GM21528 (cell line): ENCODE measurements at regions not wholly inside any gene's neighbourhood (a gene's known extent, or its start where the extent isn't known, plus 50 kb on each side); places are given as distances from the start of the nearest gene placed in this dataset.
A peak's percentile ranks its signal among the peaks of the same experiment; 100 is the strongest.
"Not testable (repeated sequence)": the region's sequence is repeated elsewhere in the genome, so short reads cannot be mapped to it uniquely, and the experiment has no call there.

Experiments
- ATAC-seq: cut with Tn5 transposase; IDR thresholded peaks from one replicate; pipeline ENCODE4 v1.9.1; 2021; ENCODE audit warnings: mild to moderate bottlenecking, moderate library complexity; ENCODE audit not compliant: unreplicated experiment, low FRiP score

GRCh38 chr5:158607088-158607487, 492.6 kb downstream of the EBF1 start:
- ATAC-seq, result no peak

GRCh38 chr5:158606233-158606632, 493.5 kb downstream of the EBF1 start:
- ATAC-seq, result no peak

DNA sequence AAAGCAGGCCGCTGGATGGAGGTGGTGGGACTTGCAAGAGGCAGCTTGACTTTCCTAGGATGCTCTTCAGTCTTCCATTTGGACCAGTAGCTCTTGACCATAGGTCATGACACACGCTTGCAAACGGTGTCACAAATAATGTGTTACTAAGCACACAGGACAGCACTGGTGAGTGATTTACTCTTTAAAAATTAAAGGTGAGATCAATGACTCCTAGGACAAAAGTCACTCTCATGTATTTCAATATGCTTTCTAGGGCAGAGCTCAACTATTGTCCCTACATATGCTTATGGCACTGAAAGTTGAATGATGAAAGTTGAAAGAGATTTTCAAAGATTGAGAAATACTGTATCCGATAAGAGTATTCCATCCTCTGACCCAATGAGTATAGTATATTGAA, 496.7 kb downstream of the EBF1 start:
- no peak for ATAC-seq

GRCh38 chr5:158601118-158601517, 498.6 kb downstream of the EBF1 start:
- ATAC-seq, result no peak

DNA sequence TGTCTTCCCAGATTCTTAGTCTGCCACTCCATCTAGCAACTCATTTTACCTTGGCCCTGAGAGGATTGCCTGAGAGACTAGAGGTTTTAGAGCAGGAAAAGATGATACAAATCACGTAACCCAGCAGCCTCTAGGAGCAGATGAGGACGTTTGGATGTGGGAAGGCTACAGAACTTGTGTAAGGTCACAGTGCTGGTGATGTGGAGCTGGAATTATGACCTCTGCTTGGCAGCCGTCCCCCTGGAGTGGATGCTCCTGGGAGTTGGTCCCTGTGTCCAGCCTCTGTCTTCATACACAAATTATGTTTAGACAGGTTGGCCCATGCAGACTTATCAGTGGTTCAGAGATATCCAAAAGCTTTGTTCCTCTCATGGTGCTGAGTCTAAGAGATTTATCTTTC, 499.0 kb downstream of the EBF1 start:
- no peak for ATAC-seq

DNA sequence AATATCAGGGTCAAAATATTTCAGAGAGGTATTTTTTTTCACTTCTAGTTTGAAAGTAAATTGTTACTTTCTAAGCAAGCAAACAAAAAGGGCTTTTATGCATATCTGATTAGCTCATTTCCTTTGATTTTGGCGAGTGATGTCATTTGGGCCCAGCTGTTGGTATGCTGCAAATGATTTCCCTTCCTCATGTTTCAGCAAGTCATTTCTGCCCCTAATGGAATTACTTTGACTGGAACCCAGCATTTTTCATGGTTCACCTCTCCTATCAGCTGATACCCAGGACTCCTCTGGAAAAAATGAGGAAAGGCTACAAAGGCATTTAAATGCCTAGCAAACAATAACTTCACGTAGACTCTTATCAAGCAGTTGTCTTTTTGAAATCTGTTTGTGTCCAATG, 500.6 kb downstream of the EBF1 start:
- no peak for ATAC-seq

DNA sequence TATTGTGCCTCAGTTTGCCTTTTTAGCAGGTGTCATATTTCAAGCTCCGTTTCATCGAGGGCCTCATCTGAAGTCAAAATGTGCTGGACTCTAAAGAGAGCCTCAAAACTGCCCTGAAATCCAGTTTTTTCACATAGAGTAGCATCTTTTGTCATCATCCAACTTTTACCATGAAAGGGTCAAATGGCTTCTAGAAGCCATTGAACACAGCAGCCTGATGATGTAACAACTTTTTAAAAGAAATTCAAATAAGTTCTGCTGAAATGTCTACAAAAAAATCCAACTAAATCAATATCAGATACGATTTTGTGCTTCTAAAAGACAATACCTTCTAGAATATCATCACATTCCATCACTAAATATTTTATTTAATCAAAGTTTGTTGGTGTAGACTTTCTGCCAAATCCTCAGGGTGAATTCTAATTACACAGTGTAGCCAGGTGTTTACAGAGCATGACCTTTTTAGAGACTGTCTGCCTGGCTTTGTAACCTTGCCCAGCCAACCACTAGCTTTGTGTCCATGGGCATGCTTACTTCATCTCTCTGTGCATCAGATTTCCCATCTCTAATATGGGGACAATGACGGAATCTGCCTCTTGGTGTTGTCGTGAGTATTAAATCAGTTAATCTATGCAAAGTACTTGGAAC, 505.0 kb downstream of the EBF1 start:
- no peak for ATAC-seq

GRCh38 chr5:158593925-158594324, 505.8 kb downstream of the EBF1 start:
- ATAC-seq, result no peak

- no peak for ATAC-seq
Observed at GRCh38 chr5:158591301-158591863, 508.3 kb downstream of the EBF1 start.

- no peak for ATAC-seq
Observed at GRCh38 chr5:158590746-158591300, 508.9 kb downstream of the EBF1 start.

- no peak for ATAC-seq
Observed at GRCh38 chr5:158589939-158590338, 509.8 kb downstream of the EBF1 start.

- no peak for ATAC-seq
Observed at GRCh38 chr5:158588617-158589016, 511.1 kb downstream of the EBF1 start.

DNA sequence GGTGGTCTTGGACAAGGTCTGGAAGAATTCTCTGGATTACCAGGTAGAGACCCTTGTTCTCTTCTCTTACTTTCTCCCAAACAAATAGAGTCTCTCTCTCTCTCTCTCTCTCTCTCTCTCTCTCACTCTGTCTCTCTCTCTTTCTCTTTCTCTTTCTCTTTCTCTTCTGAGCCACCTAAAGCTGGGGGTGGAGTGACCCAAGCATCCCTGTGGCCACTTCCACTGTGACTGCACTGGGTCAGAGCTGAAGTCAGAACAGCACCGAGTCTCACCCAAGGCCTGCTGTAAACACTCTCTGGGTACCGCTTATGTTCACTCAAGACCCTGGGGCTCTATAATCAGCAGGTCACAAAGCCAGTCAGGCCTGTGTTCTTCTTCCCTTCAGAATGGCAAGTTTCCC, 513.7 kb downstream of the EBF1 start:
- no peak for ATAC-seq

DNA sequence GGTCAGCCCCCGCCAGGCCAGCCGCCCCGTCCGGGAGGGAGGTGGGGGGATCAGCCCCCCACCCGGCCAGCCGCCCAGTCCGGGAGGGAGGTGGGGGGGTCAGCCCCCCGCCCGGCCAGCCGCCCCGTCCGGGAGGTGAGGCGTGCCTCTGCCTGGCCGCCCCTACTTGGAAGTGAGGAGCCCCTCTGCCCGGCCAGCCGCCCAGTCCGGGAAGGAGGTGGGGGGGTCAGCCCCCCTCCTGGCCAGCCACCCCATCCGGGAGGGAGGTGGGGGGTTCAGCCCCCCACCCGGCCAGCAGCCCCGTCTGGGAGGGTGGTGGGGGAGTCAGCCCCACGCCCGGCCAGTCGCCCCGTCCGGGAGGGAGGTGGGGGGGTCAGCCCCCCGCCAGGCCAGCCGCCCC, 517.0 kb downstream of the EBF1 start:
- ATAC-seq, result not testable (repeated sequence)

GRCh38 chr5:158573829-158574228, 525.9 kb downstream of the EBF1 start:
- no peak for ATAC-seq

GRCh38 chr5:158570502-158570901, 529.2 kb downstream of the EBF1 start:
- ATAC-seq, result no peak

DNA sequence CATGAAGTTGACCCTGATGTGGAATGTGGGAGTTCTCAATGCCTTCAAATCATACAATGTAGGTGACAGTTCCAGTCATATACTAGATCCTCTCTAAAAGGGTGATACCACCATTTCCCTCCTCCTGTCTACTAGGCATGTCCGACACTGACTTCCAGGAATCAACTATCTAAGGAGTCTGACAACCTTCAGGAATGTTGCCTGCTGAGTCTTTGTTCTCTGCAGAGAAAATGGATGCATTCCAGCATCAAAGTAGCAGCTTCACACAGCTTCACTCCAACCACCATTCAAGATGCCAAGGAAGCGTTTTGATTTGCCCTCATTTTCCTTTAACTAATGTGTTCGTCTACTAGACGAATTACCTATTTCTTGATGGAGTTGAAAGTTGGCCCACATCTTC, 530.2 kb downstream of the EBF1 start:
- no peak for ATAC-seq

- no peak for ATAC-seq
Observed at GRCh38 chr5:158565017-158565789, 534.5 kb downstream of the EBF1 start.

DNA sequence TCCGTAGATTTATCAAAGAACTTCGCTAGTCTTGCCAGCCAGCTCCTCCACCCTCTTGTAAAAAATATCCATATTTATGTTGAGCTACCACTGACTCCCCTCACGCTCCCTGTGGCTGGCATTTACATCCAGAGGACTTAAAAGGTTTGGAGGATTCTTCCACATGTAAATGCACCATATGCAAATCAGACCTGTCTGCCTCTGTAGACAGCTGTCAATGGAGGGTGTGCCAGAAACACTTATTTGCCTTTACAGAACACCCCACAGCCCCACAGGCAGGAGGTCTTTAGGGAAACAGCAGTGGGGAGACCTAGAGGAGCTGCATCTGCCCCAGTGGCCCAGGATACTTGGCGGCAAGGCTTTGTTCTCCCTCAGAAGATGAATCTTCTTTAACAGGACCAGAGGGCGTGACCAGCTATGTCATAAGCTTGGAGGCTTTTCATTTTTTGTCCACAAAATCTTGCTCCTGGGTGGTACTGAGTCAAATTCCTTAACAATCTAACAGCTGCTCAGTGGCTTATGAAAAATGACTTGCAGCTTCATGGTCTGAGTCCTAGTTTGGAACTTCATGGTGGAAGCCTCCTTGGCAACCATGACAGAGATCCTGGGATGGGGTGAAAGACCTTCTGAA, 535.8 kb downstream of the EBF1 start:
- no peak for ATAC-seq

- no peak for ATAC-seq
Observed at GRCh38 chr5:158561562-158562190, 538.0 kb downstream of the EBF1 start.

DNA sequence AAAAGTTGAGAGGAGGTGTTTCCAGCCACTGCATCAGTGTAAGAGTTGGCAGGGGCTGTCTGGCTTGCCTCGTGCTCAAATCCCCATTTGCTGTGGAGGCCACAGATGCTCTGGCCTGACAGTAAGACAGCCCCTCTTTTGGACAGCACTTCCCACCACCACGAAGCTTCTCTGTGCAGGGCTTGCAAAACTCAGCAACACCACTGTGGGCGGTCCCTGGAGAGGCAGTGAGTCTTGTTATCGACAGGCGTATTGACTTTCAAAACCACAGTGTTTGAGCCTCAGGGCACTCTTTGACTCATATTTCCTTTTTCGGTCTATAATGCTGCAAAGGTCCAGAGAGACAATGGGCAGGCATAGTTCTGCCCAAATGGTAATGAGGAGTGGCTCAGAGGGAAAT, 539.5 kb downstream of the EBF1 start:
- peak; percentile 91 for ATAC-seq
